AG10803 (cell line): ENCODE measurements at regions not wholly inside any gene's neighbourhood (a gene's known extent, or its start where the extent isn't known, plus 50 kb on each side); places are given as distances from the start of the nearest gene placed in this dataset.
"Not testable (repeated sequence)": the region's sequence is repeated elsewhere in the genome, so short reads cannot be mapped to it uniquely, and the experiment has no call there.

Experiments
- DNase-seq: peaks from one replicate; pipeline ENCODE4 v3.0.0; 2010; ENCODE audit warnings: low read depth
- H3K4me3 ChIP-seq: 2 replicates; pipeline ENCODE4 v1.5.1; 2011; ENCODE audit warnings: mild to moderate bottlenecking, low read length, control low read depth
- CTCF ChIP-seq: conservative IDR thresholded peaks from 2 replicates; pipeline ENCODE4 v1.5.1; 2011; ENCODE audit warnings: mild to moderate bottlenecking, low read length, control low read depth, inconsistent platforms

- no peak overlapping the region for H3K4me3 ChIP-seq
- no peak for TF ChIP-seq CTCF
- DNase-seq = peak; percentile 17
These were observed 109.2 kb downstream of the OSTF1 start for GRCh38 chr9:75197561-75197960.

- no peak for TF ChIP-seq CTCF
These were observed 110.1 kb downstream of the OSTF1 start for GRCh38 chr9:75198436-75198835.

GRCh38 chr9:75200892-75201470, 112.7 kb downstream of the OSTF1 start:
- no peak overlapping the region for H3K4me3 ChIP-seq
- TF ChIP-seq CTCF = peak; percentile 68
- DNase-seq = peak; percentile 34

More at GRCh38 chr9:75198436-75198835, 110.1 kb downstream of the OSTF1 start:
- H3K4me3 ChIP-seq = no peak overlapping the region
- no peak for DNase-seq

- TF ChIP-seq CTCF = no peak
- H3K4me3 ChIP-seq = no peak overlapping the region
- DNase-seq = no peak
These were observed 113.3 kb downstream of the OSTF1 start for GRCh38 chr9:75201480-75202209.

- not testable (repeated sequence) for H3K4me3 ChIP-seq, DNase-seq
These were observed 119.7 kb downstream of the OSTF1 start for GRCh38 chr9:75207997-75208396.

- no peak for TF ChIP-seq CTCF
- no peak for DNase-seq
These were observed 121.9 kb downstream of the OSTF1 start for GRCh38 chr9:75210215-75210614.

GRCh38 chr9:75213765-75214164, 125.5 kb downstream of the OSTF1 start:
- no peak overlapping the region for H3K4me3 ChIP-seq
- no peak for DNase-seq
- no peak for TF ChIP-seq CTCF

More at GRCh38 chr9:75210215-75210614, 121.9 kb downstream of the OSTF1 start:
- no peak overlapping the region for H3K4me3 ChIP-seq
